Neutrophil (primary cell): ENCODE measurements at regions not wholly inside any gene's neighbourhood (a gene's known extent, or its start where the extent isn't known, plus 50 kb on each side); places are given as distances from the start of the nearest gene placed in this dataset.

Experiments used
- H3K27ac ChIP-seq: fragments of 200-600 bp; sonication (generic); 2 replicates; pipeline ENCODE4 v1.5.1; 2016; ENCODE audit warnings: mild to moderate bottlenecking, moderate library complexity
- H3K27me3 ChIP-seq: fragments of 200-600 bp; sonication (generic); 2 replicates; pipeline ENCODE4 v1.6.0; 2016; ENCODE audit warnings: mild to moderate bottlenecking
- H3K36me3 ChIP-seq: fragments of 200-600 bp; sonication (generic); 2 replicates; pipeline ENCODE4 v1.5.1; 2017
- H3K4me1 ChIP-seq, 2 experiments: fragments of 200-600 bp in 1 of 2; sonication (generic) in 1 of 2; 1 replicate in 1 of 2; 2 replicates in 1 of 2; pipeline versions ENCODE4 v1.5.1 to v1.6.1; 2013 to 2016; ENCODE audit warnings: low read depth in 1 of 2, low read length in 1 of 2, mild to moderate bottlenecking in 1 of 2, moderate library complexity in 1 of 2; ENCODE audit not compliant: control insufficient read depth in 1 of 2, insufficient read depth in 1 of 2
- H3K4me3 ChIP-seq, 2 experiments: fragments of 200-600 bp in 1 of 2; sonication (generic) in 1 of 2; 1 replicate in 1 of 2; 2 replicates in 1 of 2; pipeline ENCODE4 v1.5.1; 2013 to 2016; ENCODE audit warnings: low read depth in 1 of 2, low read length in 1 of 2, mild to moderate bottlenecking in 1 of 2, moderate library complexity in 1 of 2
- H3K9me3 ChIP-seq: fragments of 200-600 bp; sonication (generic); 2 replicates; pipeline ENCODE4 v1.5.1; 2016
- CTCF ChIP-seq: fragments of 200-600 bp; sonication (generic); IDR thresholded peaks from 2 replicates; pipeline ENCODE4 v1.5.1; 2016; ENCODE audit warnings: antibody characterized with exemption

GRCh38 chr10:78859266-78859665 lies 209.5 kb upstream of the ZMIZ1 start:
- Histone ChIP-seq H3K36me3 (no peaks in the 10 kb centered on the region), H3K4me3 (no peak overlapping the region), H3K9me3 (no peaks in the 10 kb centered on the region), H3K4me1 (no peaks in the 10 kb centered on the region), H3K27ac (no peak overlapping the region), H3K27me3 (peaks cover 16% of the 10 kb centered on the region)
- TF ChIP-seq CTCF = no peak

GRCh38 chr10:78859769-78860168 lies 209.0 kb upstream of the ZMIZ1 start:
- Histone ChIP-seq H3K4me1 (no peaks in the 10 kb centered on the region), H3K4me3 (no peak overlapping the region), H3K9me3 (no peaks in the 10 kb centered on the region), H3K36me3 (no peaks in the 10 kb centered on the region), H3K27me3 (peaks cover 16% of the 10 kb centered on the region), H3K27ac (no peak overlapping the region)
- TF ChIP-seq CTCF = no peak

GRCh38 chr10:78860260-78860914 lies 208.4 kb upstream of the ZMIZ1 start:
- no peak for TF ChIP-seq CTCF
- Histone ChIP-seq H3K36me3 (no peaks in the 10 kb centered on the region), H3K27ac (no peak overlapping the region), H3K27me3 (peaks cover 16% of the 10 kb centered on the region), H3K4me1 (no peaks in the 10 kb centered on the region), H3K9me3 (no peaks in the 10 kb centered on the region), H3K4me3 (no peak overlapping the region)

GRCh38 chr10:78861529-78862327 lies 207.0 kb upstream of the ZMIZ1 start:
- no peak overlapping the region for H3K27ac ChIP-seq
- no peaks in the 10 kb centered on the region for H3K4me1 ChIP-seq

GRCh38 chr10:78862328-78862640 lies 206.5 kb upstream of the ZMIZ1 start:
- Histone ChIP-seq H3K27ac (no peak overlapping the region), H3K36me3 (no peaks in the 10 kb centered on the region), H3K4me3 (no peak overlapping the region), H3K9me3 (no peaks in the 10 kb centered on the region), H3K4me1 (no peaks in the 10 kb centered on the region), H3K27me3 (peaks cover 16% of the 10 kb centered on the region)
- no peak for TF ChIP-seq CTCF

More at GRCh38 chr10:78861529-78862327, 207.0 kb upstream of the ZMIZ1 start:
- Histone ChIP-seq H3K27me3 (peaks cover 16% of the 10 kb centered on the region), H3K9me3 (no peaks in the 10 kb centered on the region), H3K36me3 (no peaks in the 10 kb centered on the region), H3K4me3 (no peak overlapping the region)
- TF ChIP-seq CTCF = no peak
